OCI-M1 (cell line): ENCODE measurements at regions not wholly inside any gene's neighbourhood (a gene's known extent, or its start where the extent isn't known, plus 50 kb on each side); places are given as distances from the start of the nearest gene placed in this dataset.

Experiments
- DNase-seq: peaks from one replicate; lab custom pipeline; 2025; lab: John Stamatoyannopoulos, UW

- DNase-seq = no peak
These were observed 53.2 kb upstream of the SLC4A10 start for GRCh38 chr2:161571051-161571429.
